Right renal pelvis (tissue), 4 donors: ENCODE measurements at regions not wholly inside any gene's neighbourhood (a gene's known extent, or its start where the extent isn't known, plus 50 kb on each side); places are given as distances from the start of the nearest gene placed in this dataset.

ENCODE experiments used
- DNase-seq, 4 donors: peaks; one replicate each; pipeline ENCODE4 v3.0.0-alpha.2; 2013; ENCODE audit warnings: low read depth in 4 of 4, low spot score in 3 of 4, missing footprints in 1 of 4

DNA sequence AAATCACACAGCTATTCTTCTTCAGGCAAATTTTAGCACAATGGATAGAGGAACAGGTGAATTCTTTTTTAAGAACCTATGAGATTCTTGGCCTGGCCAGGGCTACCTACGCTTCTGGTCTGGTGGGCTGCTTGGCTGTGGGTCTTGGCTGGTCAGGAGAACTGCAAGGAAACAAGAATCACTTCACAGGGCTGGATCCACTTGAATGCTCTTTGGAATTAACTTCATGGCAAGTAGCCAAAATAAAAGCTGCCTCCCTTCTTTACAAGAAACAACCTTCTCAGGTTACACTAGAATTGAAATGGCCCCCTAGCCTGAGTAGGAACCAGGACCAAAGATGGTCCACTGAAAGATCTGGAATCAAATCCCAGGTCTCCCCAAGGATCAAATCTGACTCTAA, 519.1 kb downstream of the IQCM start:
- DNase-seq, result peak in 3 of 4 donors; percentile 43 to 62 (median 61)

DNA sequence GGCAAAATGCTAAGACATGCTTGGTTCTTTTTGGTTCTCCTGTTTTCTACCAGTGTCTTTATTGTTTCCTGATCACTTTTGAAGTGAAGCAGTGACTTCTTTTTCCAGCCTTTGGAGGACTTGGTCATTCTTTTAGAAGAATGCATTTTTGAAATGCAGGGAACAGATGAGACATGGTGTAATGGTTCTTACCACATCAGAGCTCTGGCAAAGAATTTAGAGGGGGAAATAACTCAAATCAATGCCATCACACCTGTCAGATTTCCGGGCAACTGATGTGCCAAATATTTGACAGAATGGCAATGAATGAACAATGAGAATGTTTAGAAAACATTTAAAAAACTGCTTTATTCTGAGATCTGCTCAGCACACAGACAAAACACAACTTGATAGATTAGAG, 519.6 kb downstream of the IQCM start:
- DNase-seq, result no peak

DNA sequence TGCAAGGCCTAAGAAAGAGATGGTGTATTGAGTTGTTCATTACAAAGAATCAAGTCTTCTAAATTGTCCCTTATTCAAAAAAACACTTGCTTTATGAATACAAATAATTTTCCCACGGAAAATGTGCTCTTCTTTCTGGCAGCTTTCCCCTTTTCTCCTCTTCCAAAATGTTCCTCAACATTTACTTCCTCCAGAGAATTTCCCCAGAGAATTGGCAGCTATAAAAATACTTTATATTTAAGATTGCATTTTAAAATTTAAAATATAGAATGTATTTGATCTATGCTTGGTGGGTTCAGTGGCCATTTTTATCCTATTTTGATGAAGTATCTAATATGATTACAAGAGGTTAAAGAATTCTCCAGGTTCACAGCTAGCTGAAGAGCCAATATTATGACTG, 521.0 kb downstream of the IQCM start:
- no peak for DNase-seq

DNA sequence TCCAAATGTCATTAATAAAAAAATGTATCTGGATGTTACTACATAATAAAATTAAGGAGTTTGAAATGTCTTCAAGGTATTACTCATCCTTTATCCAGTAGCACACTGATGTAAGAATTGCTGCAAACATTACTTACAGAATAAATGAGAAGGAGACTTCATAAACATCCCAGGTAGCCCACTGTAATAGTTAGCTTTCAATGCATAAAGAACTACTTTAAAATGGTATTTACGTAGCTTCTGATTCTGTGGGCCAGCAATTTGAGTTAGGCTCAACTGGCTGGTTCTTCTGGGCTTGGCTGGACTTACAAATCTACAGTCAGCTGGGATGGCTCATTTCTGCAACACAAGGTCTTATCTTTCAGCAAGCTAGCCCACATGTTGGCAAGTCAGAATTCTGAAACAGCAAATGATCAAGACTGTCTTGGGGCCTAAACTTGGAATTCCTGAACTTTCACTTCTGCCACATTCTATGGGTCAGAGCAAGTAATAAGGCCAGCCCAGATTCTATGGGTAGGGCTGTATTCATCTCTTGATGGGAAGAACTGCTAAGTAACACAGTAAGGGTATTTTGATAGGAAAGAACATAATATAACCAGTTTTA, 522.5 kb downstream of the IQCM start:
- DNase-seq, result no peak

DNA sequence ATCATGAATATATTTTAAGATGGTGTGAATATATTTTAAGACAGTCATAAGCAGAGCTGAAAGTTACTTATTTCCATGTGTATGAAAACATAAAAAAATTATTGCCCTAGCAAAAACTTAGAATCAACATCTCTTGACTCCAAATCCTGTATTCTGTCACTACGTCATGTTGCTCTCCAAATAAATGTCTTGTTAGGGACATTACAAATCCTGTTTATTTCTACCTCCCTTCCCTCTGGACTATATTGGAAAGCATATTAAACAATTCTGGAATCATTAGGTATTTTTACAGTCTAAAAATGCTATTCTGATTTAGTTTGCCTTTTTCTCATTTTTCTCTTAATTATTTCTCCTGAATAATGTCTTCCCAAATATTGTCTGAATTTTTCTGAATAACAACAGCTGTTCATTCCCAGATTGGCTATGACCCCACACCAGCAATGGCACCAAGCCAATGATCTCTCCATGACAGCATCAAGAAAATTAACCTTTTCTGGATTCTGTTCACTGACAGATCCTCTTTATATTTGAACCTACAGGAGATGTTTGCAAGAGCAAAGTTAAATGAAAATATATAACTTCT, 523.1 kb downstream of the IQCM start:
- no peak for DNase-seq

DNA sequence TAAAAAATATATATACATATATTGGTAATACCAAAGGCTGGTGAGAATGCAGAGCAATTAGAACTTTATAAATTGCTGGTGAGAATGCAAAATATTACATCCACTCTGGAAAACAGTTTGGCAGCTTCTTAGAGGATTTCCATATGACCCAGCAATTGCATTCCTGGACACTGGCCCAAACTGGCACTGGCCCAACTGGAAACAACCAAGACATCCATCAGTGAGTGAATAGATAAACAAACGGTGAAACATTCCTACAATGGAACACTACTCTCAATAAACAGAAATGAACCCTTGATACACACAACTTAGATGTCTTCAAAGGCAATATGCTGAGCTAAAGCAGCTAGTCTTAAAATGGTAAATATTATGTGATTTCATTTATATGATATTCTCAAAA, 524.2 kb downstream of the IQCM start:
- DNase-seq, result no peak

DNA sequence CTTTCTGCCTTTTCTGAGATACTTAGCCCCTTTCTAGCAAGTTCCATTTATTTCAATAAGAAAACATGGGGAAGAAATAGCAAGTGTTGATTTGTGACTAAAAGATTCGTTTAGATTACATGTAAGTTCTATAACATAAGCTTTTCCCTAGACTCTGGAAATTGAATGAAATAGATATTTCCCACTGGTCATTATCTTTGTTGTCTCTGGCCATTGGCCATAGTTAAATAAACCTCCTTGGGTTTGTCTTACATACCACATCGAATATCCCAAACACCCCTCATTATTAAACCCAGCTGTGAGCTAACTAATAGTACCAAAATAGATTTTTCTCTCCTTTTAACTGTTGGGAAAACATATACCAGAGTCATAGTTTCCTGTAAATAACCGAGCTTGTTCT, 534.8 kb downstream of the IQCM start:
- no peak for DNase-seq

DNA sequence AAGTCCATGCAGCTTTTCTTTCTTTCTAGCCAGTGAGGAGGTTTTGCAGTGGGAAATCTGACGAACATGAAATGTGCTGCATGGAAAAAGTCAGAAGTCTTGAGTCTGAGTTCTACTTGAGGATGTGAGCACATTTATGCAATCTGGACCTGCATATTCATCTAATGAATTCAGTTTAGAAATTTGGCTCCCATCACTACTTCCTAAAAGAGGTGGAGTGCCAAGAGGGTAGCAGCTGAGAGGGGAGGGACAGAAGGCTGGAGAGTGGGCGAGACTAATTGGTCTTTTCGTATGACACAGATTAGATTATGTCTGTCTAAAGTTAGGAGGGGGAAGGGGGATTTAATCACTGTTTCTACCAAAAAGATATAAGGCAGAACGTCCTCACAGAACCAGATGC, 535.9 kb downstream of the IQCM start:
- no peak for DNase-seq

DNA sequence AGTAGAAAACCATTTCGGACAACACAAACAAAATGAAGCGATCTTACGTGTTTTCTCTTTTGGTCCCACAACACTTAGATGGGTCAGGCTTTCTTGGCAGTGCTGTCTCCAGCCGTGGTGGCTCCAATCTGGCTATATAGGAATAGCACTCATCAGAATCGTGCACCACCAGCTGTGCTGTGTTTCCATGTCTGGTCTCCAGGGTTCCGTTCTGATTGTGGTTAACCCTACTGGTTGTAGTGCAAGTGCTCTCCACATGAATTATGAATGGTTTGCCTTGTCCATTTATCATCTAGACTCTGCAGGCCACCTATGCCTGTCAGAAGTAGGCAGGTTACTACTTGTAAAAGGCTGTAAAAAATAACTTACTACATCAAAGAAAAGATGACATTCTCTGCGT, 536.3 kb downstream of the IQCM start:
- no peak for DNase-seq

DNA sequence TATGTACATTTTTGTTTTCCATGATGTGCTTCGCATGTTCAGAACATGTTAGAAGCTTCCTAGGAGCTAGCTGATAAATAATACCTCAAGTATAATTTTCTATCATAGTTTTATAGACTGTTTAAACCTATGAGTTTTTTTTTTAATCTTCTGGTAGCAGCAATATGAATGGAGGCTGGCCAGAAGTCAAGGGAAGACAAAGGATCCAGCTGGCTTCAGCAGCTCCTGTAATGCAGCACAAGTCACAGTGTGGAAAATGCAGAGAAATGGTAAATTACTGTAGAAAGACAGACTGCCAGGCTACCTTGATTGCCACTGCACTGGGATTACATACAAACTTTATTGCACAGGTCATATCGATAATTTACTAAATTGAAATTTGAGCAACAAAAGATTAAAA, 537.9 kb downstream of the IQCM start:
- DNase-seq, result no peak

DNA sequence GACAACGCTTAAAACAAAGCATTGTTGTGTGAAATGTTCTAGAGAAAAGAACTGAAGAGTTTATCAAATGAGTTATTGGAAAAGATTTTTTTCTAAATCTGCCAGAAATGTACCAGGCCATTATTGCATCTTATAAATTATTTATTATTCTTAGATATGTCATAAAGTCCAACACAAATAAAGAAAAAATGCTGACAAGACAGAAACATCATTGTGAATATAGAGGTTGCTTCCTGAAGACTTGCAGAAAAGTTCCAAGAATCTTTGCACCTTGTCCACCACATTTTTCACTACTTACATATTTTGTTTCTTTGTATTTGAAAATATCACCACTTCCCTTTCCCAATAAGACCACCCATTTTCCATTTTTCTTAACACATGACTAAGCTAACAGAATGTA, 545.8 kb downstream of the IQCM start:
- DNase-seq, result no peak

DNA sequence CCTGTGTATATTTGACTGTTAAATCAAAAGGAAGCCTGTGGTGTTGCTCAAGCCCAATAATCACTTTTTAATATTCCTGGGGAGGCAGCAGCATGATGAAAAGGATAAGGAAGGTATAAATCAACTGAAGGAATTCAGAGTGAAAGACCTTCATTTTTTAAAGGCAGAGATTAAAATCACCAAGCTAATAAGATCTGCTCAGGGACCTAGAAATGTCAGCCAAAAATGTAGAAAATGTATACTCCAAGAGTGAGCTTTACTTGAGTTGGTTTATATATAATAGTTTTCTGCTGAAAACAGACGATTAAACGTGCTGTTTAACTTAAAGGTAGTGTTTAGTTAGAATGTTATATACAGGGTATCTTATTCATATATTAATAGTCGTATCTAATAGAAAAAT, 549.3 kb downstream of the IQCM start:
- DNase-seq, result no peak

DNA sequence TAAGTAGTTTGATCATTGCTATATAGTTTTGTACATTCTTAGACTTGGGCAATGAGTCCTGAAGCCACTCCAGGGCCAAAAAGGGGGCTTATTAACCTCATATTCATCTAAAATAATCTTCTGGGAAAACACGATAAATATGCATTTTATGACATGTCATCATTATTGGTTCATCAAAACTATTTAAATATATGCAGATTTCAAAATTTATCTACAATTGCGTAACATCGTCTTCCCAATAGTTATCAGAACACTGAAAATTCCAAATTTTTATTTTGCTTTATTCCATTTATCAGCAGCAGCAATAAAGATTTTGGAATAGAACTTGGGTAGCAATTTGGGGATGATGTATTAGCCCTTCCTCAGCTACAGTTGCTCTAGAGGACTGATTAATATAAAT, 550.0 kb downstream of the IQCM start:
- no peak for DNase-seq

DNA sequence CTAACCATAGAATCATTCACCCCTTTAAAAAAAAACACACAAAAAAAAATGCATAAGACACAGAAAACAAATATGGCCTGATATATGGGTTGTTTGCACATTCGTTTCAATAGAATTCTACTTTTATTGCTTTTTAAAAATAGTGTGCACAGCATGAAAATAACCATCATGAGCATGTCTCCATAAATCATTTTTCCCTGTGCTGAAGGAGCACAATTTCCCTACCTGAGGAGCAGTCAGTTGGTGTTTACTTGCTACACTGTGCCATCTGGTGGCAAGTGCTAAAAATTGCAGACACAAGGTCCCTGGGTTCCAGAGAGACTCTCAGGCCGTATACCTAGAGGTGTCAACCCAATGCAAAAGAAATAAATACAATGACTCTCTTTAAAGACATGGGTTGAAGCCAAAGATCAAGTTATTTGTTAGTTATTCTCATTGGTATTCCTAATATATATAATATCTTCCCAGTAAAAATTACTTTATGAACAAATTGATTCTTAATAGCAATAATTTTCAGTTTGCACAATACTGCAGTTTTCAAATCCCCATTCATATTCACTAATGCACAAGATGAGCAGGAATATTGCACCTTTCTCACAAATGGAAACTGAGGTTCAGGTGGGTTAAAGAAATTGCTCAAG, 551.4 kb downstream of the IQCM start:
- DNase-seq, result no peak

DNA sequence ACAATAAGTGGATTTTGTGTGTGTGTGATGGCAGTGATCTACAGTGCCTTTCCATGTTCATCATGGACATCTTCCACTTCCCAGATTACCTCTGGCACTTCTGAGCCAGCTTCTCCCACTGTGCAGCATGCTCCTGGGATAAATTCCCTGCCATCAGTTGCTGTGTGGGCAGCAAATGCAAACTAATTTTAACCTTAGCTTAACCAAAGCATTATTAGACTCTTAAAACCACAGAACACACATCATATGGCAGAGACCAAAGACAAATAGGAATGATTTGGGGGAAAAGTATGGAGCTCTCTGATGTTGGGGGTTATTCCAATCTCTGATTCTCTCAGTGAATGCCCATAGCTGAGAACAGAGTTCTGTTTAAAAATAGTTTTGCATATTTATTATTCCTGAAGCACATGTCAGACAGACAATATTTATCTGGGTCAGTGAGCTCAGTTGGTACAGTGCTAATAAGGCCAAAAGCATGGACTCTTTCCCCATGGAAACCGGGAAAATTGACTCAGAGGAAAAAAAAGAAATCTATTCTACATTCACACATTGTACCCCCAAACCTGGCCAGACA, 567.4 kb downstream of the IQCM start:
- DNase-seq, result no peak

DNA sequence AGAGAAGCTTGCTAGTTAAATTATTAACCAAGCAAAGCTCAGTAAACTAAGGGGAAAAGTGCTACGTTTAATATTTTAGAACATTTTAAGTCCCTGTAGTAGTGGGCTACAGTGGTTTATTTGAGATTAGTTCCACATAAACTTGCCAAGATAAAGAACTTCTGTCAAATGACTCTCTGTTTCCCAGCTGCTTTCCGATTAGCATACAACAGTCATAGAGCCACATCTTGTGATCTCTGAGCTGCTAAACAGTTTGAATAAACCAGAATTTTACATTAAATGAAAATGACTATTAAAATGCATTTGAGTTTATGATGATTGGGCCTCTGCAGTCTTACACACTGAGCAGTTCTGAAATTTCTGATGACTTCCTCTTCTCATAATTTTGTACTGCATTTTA, 568.5 kb downstream of the IQCM start:
- DNase-seq, result no peak

DNA sequence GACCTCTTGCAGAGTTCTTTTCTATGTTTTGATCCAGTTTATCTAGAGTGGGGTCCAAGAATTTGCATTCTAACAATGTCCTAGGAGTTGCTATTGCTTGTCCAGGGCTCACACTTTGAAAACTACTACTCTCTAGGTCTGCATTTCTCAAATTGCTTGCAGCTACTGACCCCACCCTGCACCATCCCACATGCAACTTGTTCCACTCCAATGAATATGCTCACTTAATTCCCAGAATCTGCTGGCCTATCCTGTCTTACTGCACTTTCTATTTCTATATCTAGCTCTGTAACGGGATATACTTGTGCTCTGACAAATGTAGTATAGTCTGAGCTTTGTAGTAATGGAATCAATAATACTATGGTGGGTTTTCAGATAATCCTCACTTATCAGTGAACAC, 570.3 kb downstream of the IQCM start:
- no peak for DNase-seq

DNA sequence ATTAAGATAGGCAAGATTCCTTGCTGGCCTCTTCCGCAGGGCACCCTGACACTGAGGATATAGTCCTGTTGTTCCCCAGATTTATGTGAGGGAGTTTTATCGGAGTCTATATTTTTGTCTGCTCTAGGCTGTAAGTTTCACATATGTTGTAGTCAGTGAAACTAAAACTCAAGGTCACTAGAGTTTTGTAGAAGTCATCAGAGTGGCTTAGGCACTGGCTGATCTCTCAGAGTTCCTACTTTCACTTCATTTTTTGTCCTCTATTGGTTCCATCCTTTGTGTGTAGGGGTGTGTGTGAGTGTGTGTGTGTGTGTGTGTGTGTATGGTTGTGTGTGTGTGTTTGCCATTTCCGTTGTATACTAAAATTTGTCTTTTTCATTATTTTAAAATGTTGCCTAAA, 577.5 kb downstream of the IQCM start:
- no peak for DNase-seq

DNA sequence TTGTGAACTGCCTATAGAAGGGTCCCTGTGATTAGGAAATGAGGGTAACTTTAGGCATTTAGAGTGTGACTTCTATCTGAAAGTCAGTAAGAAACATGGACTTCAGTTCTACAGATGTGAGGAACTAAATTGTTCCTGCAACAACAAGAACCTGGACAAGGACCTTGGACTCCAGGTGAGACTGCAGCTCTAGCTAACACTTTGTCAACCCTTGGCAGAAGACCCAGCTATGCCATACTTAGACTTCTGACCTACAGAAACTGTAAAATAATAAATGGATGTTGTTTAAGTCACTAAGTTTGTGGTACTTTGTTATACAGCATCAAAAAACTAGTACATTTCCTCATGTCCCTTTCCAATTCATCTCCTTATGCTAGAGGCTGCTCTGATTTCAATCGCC, 580.8 kb downstream of the IQCM start:
- DNase-seq, result no peak

DNA sequence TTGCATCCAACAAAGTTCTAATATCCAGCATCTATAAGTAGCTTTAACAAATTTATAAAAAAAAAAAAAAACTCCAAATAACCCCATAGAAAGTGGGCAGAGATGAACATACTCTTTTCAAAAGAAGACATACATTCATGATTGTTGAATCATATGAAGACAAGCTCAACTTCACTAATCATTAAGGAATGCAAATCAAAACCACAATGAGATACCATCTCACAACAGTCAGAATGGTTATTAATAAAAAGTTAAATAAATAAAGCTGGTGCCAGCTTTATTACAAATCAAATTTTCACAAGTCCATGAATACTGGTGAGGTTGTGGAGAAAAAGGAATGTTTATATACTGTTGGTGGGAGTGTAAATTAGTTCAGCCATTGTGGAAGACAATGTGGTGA, 592.0 kb downstream of the IQCM start:
- no peak for DNase-seq

DNA sequence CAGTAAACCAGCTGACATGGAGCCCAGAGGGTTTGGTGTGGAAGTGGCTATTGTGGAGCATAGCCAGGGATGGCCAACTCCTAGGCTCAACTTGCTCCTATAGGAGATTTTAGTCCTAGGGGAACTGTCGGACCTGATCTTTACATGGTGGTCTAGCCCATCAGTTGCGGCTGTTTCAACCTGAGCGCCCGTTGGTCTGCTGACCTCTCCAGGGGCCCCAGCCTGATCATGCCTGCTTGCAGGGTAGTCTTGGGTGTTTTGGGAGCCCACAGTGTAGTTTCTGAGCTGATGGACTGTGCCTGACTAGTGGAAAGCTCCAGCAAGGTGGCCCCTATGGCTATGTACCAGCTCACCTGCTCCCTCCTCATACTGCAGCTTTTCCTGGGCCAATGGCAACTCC, 597.0 kb downstream of the IQCM start:
- no peak for DNase-seq

DNA sequence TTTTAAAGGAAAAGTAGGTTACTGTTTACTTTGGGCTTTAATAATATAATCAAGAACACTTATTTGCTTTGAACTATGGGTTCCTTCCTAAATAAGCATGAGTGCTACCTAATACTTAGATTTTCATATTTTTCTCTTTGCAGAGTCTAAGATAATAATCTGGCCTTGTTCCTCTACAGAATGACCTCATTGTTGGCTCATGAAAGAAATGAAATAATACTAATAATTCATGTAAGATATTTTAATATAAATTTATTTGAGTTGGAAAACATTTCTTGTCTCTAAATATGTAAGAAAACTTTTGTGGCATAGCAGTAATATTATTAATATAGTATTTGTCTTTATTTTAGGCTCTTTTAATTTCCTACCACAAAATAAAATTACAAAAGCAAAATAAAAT, 601.3 kb downstream of the IQCM start:
- no peak for DNase-seq
